DLD1 (cell line): ENCODE measurements at regions not wholly inside any gene's neighbourhood (a gene's known extent, or its start where the extent isn't known, plus 50 kb on each side); places are given as distances from the start of the nearest gene placed in this dataset.
"Not testable (repeated sequence)": the region's sequence is repeated elsewhere in the genome, so short reads cannot be mapped to it uniquely, and the experiment has no call there.

Experiments used
- in situ Hi-C: cut with HindIII; loops from 2 replicates; pipeline ENCODE4 v1.10.0; 2017; ENCODE audit warnings: low sequenced_read_pairs

DNA sequence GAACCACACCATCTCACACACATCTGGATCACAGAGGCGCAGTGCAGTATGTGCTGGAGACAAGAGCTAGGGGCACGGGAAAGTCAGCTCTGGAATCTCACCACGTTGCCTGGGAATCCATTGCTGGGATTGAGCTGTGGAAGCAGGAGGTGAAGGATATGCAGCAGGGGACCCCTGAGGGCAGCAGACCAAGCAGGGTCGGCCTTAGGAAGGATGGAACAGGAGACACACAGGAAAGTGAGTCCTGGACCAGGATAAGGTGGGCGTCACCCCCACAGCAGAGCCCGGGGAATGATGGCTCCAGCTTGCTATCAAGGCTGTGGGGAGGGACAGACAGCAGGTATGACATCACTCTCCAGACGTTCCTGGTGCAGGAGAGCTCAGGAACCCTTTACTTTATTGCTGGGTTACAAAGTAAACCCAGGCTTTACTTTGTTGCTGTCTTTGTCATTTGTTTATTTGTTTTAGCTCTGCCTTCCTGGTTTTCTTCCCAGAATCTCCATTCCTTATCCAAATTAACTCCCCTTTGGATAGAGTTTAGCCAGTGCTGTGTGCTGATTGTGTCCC lies 329.8 kb upstream of the MYT1L start:
- in situ Hi-C loops: no loop called here

DNA sequence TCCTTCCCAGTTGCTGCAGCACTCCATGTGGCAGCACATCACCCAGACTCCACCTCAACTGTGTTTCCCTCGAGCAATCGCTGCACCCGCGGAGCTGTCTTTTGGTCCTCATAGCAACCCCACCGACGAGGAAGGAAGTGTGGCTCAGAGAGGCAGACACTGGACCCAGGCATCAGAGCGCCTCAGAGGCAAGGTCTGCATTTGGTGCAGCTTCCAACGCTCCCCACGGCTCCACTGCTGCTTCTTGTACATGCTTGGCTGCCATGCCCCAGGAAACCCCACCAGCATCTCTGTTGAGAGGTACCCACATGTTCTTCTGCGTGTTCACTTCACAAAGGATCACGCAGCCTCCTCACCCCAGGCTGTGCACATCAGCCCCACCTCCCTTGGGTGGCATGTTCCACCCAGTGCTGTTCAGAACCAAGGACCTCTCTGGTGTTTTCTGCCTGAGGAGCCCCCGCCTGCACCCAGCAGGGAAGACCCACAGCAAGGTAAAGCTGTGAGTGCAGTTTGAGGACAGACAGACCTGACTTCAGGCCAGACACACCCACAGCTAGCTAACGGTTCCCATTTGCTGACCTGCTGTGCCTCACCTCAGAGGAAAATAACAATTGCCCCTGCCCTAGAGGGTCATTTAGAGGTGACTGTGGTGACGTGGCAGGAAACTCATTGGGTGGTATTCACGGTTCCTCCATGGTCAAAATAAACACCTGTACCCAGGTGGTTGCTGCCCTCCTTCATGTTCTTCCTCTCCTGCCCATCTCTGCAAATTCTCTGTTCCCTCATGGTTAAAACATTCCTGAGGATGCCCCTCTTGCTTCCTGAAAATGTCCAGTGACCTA lies 326.3 kb upstream of the MYT1L start:
- in situ Hi-C loops: no loop called here

DNA sequence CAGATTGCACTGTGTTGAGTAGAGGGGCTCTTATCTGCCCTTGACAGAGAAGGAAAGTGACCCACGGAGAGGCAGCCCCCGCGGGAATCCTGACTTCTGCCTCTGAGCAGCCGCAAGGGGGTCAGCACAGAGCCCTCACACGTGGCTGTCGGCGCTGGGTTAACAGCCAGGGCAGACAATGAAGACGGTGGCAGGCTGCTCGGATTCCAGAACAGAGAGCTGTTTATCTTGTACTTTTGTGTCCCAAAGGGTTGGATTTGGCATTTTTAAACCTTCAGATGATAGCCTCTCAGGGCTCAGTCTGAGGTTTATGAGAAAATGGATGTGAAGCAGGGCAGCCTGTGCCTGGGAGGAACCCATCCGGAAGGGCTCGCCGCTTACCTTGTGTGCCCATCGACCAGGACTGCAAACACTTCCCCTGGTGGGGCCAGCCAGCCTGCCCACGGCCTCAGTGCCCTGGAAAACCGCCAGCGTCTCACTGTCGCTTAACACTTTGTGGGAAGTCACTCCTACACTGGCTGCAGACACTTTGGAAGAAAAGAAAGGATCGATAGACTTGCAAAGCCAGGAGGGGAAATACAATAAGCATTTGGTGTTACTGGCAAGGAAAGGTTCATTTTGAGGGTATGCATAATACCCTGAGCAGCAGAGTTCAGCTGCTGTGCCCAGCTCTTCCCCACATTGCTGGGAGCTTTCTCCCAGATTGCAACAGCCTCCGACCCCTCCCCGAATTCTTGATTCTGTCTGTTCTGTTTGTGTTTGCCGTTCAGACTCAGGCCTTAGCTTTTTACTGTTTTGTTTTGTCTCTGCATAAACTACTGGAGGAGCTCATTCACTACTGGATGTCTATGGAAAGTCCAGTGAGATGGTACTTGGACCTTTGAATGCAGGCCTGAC lies 325.3 kb upstream of the MYT1L start:
- in situ Hi-C loops: no loop called here

- in situ Hi-C loops: no loop called here
Measured at GRCh38 chr2:2655453-2656114, 324.5 kb upstream of the MYT1L start.

- in situ Hi-C loops: no loop called here
Measured at GRCh38 chr2:2653231-2653630, 322.2 kb upstream of the MYT1L start.

DNA sequence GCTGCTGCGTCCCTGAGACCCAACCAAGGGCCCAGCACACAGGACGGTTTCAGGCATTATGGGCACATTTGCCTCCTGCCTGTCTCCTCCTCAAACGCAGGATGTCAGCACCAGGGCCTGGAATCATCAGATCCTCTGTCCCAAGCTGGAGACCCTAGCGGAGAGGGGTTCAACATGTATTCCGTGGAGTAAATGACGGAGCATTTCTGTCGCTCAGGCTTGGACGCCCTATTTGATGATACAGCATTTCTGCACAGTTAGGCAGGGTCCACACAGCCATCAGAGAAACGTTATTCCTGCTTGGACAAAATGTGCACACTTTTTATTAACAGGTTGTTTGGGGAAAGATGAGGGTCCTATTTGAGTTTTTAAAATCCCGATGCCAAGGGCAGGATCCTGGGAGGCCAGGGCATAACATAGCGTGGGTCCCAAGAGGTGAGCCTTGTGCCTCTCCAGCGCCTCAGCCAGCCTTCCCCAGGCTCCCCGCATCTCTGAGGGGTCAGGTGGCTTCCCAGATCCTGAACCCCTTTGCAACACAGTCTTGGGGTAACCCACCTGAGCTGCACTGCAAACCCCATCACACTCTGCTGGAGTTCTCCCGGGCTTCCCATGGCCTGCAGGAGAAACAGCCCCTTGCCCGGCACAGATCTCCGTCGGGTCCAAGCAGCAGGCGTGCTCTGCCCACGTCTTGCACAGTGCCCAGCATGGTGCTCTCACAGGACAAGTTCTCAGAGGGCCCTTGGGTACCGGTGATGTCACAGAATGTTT lies 319.7 kb upstream of the MYT1L start:
- in situ Hi-C loops: no loop called here

DNA sequence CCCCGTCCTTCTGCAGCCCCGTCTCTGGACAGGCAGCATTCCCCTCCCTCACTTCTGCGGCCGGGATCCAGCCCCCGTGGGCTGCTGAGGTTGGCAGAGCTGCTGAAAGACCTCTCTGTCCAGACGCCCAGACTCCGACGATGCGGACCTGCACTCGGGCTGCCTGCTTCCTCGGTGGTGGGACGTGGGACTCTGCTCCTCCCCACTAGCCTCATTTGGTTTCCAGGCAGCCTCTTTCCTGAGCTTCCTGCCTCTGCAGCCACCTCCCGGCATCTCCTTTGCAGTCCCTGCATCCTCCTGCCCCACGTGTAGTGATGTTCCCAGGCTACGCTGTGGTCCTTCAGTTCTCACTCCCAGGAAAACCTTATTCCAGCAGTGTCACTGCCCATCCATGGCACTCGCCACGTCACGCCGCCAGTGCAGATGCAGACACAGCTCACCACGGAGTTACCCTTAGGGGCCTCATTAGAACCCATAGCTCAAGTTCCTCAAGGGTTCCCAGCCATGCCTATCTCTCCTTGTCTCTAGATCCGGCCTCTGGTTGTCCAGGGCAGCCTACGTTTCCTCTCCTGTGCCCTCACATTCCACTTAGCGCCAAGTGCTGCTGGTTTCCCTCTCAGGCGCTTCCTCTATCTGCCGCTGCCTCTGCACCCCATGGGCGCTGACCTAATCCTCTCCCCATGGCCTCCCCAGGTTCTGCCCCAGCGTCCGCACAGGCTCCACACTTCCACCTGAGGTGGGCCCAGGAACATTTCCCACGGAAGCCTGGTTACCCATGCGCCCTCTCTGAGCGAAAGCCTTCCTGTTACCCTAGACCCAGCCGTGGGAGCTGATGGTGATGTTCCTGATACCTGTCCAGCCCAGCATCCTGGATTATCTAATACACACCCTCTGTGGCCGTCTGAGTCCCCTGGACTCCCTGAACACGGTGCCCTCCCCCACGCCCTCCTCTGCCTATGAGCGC lies 318.3 kb upstream of the MYT1L start:
- in situ Hi-C loops: no loop called here

DNA sequence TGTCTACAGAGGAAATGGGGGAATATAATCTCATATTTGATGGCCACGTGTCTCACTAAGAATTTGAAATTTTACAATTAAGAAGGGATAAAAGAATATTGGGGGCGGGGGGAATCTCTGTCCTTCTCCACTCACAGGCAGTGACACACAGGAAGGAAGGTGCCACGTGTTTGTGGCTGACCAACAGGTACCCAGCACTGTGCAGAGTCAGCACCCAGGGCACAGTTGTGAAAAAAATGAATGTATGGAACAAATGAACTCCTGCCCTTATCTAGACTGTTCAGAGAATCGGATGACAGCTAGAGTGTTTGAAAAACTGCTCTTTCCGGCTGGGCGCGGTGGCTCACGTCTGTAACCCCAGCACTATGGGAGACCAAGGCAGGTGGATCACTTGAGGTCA lies 317.0 kb upstream of the MYT1L start:
- in situ Hi-C loops: no loop called here

- in situ Hi-C loops: no loop called here
Measured at GRCh38 chr2:2647141-2647541, 316.1 kb upstream of the MYT1L start.

DNA sequence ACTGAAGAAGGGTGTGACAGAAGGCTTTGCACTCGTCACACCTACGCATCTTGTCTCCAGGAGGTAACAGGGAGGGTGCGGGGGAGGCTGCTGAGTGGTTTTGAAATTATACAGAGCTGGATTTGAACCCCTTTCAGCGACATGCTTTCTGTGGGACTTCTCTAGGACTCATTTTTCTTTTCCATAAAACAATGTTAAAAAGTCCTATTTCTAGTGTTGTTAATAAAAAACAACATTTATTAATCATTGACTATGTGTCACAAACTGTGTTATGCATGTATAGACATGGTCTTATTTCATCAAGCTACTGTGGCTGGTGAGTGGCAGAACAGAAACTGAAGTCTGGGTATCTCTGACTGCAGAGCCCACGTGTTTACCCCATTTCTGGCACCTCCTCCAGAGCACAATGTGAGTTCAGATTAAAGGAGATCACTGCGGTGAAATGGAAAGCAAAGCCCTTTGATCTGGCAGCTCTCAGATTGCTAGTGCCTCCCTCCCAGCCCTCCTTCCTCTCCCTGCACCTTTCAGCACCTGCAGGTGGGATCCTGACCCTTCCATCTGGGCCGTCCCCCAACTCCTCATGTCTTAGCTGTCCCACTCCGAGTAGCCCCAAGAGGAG lies 315.5 kb upstream of the MYT1L start:
- in situ Hi-C loops: no loop called here

- in situ Hi-C loops: no loop called here
Measured at GRCh38 chr2:2645162-2645855, 314.2 kb upstream of the MYT1L start.

DNA sequence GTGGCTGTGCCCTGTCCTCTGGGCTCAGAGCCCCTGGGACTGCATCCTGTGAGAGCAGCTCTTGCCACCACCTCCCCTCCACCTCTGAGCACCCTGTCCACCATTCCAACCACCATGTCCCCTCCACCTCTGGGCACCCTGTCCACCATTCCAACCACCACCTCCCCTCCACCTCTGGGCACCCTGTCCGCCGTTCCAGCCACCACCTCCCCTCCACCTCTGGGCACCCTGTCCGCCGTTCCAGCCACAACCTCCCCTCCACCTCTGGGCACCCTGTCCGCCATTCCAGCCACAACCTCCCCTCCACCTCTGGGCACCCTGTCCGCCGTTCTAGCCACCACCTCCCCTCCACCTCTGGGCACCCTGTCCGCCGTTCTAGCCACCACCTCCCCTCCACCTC lies 313.7 kb upstream of the MYT1L start:
- in situ Hi-C loops: not testable (repeated sequence)

GRCh38 chr2:2644040-2644439 lies 313.0 kb upstream of the MYT1L start:
- in situ Hi-C loops: no loop called here

DNA sequence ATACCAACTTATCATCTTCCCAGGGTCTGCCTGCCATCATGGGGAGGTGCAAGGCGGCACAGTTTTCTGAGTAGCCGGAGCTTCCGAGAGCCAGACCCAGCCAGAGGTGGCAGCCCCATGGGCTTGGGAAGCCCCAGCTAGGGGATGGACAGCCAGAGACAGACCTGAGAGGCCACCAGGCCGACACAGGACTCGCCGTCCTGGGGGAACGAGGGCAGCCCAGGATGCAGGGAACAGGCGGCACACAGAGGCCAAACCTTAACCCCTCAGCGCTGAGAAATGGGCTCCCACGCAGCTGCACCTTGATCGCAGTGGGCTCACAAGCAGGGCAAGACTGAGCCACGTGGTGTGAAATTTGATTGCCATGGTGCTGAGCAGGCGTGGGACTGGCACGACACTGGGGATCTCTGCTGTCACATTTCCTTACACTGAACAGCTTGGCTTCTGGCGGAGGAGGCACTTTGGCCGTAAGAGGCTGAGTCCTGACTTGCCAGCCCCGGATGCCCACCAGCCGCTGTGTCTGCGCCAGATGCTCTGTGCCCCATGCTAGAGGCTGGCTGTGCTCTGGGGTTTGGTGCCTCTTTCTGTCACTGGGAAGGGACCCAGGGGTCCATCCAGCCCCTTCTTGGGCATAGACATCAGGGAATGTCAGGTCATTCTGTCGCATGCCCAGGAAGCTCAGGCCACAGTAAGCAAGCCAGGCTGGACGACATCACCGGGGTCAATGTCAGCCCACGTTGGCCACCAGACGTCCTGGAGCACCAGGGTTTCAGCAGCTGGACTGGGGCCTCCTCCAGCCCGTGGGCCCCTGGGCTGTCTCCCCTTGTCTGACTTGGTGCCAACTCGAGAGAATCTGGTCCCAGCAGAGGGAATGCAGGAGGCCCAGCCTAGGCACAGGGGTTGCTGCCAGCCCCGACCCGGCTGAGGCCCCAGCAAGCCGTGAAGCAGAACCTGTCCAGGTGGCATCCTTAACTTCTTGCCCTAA lies 312.1 kb upstream of the MYT1L start:
- in situ Hi-C loops: no loop called here

DNA sequence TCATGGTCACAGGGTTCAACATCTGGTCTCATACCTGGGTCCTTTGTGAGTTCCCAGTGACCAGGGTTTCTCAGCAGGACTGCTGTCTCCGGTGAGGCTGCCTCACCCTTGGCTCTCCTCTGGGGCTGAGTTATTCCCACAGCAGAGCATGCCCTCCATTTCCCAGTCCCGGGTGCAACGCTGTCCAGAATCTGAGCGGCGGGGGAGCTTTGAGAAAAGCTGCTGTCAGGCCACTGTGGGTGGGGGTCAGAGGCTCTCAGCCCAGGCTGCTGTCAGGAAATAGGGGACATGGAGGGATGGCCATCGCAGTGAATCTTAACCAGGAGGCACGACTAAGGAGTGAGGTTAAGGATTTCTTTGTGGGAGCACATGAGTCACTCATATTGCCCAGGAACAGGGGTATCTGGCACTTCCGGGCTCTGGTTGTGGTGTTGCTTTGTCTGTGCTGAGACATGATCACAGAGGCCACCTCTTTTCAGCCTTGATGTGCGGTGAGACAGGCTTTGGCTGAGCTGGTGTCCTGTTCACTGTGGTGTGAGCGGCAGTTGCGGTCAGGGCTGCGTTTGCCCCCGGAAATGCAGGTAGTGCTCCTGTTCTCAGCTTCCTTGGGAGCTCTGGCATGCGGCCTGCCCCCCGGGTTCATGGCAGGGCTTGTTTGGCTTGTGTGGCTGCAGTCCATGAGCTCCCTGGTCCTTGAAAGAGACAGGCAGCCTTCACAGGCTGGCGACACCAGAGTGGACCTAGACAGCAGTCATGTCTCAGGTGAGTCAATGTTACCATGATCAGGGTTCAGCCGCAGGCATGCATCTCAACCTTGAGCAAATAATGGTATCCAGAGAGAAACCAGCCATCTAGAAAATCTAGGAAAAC lies 310.7 kb upstream of the MYT1L start:
- in situ Hi-C loops: no loop called here

DNA sequence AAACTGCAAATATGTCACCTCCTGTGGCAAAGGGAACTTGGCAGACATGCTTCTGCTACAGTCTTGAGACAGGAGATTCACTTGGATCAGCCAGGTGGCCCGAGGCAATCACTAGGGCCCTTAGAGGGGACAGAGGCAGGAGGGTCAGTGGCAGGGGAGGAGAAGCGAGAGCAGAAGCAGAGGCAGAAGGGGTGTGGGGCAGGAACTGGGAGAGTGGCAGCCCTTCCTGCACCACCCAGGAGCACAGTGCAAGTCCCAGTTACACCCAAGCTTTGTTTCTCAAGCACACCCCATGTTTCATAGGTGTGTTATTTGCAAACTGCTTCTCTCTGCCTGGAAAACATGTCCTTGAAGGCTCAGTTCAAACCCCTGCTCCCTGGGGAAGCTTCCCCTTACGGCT lies 309.7 kb upstream of the MYT1L start:
- in situ Hi-C loops: no loop called here
